Adrenal gland (tissue), 5 donors: ENCODE measurements at regions not wholly inside any gene's neighbourhood (a gene's known extent, or its start where the extent isn't known, plus 50 kb on each side); places are given as distances from the start of the nearest gene placed in this dataset.

ENCODE experiments used
- CTCF ChIP-seq, 6 experiments: fragments of 450-650 bp in 4 of 6; fragments of 200-600 bp in 2 of 6; sonication (generic) in 1 of 6; IDR thresholded peaks; 1 replicate in 5 of 6; 2 replicates in 1 of 6; pipeline versions ENCODE4 v1.5.1 to v1.8.0; 2016 to 2021; ENCODE audit warnings: antibody characterized with exemption in 6 of 6, mild to moderate bottlenecking in 2 of 6, moderate library complexity in 1 of 6
- POLR2A ChIP-seq, 2 donors: fragments of 450-650 bp; IDR thresholded peaks; one replicate each; pipeline ENCODE4 v1.6.1; 2017; ENCODE audit warnings: antibody characterized with exemption in 2 of 2, mild to moderate bottlenecking in 2 of 2, moderate library complexity in 1 of 2
- donor health status: DM: no; HTN: no; CAD: no.

- TF ChIP-seq CTCF (IDR thresholded peaks at IDR 0.05) (no peak), POLR2A (IDR thresholded peaks at IDR 0.05) (no peak)
These were observed 139.5 kb upstream of the SLC27A6 start for GRCh38 chr5:128825826-128826225.
